Thyroid gland (tissue), 4 donors: ENCODE measurements at regions not wholly inside any gene's neighbourhood (a gene's known extent, or its start where the extent isn't known, plus 50 kb on each side); places are given as distances from the start of the nearest gene placed in this dataset.

Experiments
- CTCF ChIP-seq, 6 experiments: fragments of 200-600 bp in 3 of 6; fragments of 450-650 bp in 3 of 6; sonication (generic) in 3 of 6; IDR thresholded peaks; one replicate each; pipeline ENCODE4 v1.5.1; 2016 to 2019; ENCODE audit warnings: antibody characterized with exemption in 6 of 6, mild to moderate bottlenecking in 2 of 6, inconsistent platforms in 1 of 6, moderate library complexity in 1 of 6
- POLR2A ChIP-seq, 2 donors: fragments of 450-650 bp; IDR thresholded peaks; one replicate each; pipeline ENCODE4 v1.6.1; 2017; ENCODE audit warnings: antibody characterized with exemption in 2 of 2, mild to moderate bottlenecking in 2 of 2, moderate library complexity in 1 of 2

DNA sequence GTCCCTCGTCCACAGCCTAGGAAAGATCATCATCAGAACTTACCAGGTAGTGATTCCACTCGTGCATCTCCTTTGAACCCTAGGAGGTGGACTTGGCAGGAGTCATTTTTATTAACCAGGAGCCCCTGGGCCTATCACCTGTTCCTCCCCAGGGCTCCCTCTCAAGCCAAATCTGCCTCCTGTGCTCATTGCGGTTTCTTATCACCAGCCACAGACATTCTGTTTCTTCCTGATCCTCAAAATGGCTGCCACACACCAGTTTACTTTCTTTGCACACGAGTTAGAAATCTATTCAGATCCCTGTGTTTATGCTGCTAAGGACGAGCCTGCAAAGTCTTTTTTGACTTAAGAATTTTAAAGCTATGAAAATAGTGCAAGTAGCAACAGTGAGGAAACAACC, 354.5 kb upstream of the BOD1L1 start:
- TF ChIP-seq CTCF (IDR thresholded peaks at IDR 0.05) (no peak), POLR2A (IDR thresholded peaks at IDR 0.05) (no peak)
